Activated T-helper 17 cell treated with anti-CD3 and anti-CD28 coated beads, Interleukin-2, amount 50 U/mL, for 72 hours (primary cell): ENCODE measurements at regions not wholly inside any gene's neighbourhood (a gene's known extent, or its start where the extent isn't known, plus 50 kb on each side); places are given as distances from the start of the nearest gene placed in this dataset.
A peak's percentile ranks its signal among the peaks of the same experiment; 100 is the strongest.

Source experiments
- ATAC-seq: fragments of 150-1000 bp; cut with Tn5 transposase; replicated peaks from 2 replicates; pipeline ENCODE4 v1.10.0; 2021; ENCODE audit warnings: mild to moderate bottlenecking, moderate library complexity
- H3K27ac Mint-ChIP-seq: one replicate; pipeline ENCODE4 v1.8.0; 2022; ENCODE audit warnings: mixed read lengths
- H3K27me3 Mint-ChIP-seq: one replicate; pipeline ENCODE4 v1.8.0; 2022; ENCODE audit warnings: mixed read lengths
- H3K36me3 Mint-ChIP-seq: one replicate; pipeline ENCODE4 v1.8.0; 2022; ENCODE audit warnings: low read depth, mild to moderate bottlenecking, mixed read lengths
- H3K4me1 Mint-ChIP-seq: one replicate; pipeline ENCODE4 v1.8.0; 2022; ENCODE audit warnings: mixed read lengths
- H3K4me3 Mint-ChIP-seq: one replicate; pipeline ENCODE4 v1.8.0; 2022; ENCODE audit warnings: mild to moderate bottlenecking, mixed read lengths
- H3K9me3 Mint-ChIP-seq: one replicate; pipeline ENCODE4 v1.8.0; 2022; ENCODE audit warnings: mixed read lengths

DNA sequence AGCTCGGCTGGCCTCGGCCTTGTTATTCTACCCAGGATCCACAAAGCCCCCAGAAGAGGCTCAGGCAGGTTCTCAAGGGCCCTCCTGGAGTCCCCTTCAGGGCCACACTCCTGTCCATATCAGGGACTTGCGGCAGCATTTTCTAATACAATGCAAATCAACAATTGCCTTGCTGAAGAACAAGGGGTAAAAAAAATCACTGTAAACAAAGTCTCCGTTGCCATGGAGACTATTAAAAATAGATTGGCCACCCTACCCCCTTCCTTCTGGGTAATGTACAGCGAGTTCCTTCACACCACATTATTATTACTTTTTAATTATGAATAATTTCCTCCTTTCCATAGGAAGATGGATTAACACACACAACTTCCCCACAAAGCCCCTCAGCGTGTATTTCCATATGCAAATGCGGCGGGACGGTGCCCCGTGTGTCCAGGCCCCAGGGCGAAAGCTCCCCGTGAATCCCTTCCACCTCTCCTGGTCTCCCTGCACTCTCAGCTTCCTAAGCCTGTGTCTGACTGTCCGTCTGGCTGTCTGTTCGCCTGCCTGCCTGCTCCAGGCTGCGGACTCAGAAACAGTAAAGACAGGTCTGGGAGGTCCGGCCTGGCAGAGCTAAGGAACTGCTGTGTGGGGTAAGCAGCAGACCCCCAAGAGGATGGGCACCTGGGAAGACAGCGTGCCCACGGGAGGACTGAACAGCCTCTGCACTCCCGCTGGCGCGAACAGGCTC, 196.6 kb downstream of the RBFOX3 start:
- no peak overlapping the region for H3K27ac Mint-ChIP-seq
- no peaks in the 10 kb centered on the region for H3K36me3 Mint-ChIP-seq
- no peaks in the 10 kb centered on the region for H3K4me1 Mint-ChIP-seq
- H3K27me3 Mint-ChIP-seq = peaks cover 7% of the 10 kb centered on the region
- no peak overlapping the region for H3K4me3 Mint-ChIP-seq
- H3K9me3 Mint-ChIP-seq = no peaks in the 10 kb centered on the region
- ATAC-seq = no peak

DNA sequence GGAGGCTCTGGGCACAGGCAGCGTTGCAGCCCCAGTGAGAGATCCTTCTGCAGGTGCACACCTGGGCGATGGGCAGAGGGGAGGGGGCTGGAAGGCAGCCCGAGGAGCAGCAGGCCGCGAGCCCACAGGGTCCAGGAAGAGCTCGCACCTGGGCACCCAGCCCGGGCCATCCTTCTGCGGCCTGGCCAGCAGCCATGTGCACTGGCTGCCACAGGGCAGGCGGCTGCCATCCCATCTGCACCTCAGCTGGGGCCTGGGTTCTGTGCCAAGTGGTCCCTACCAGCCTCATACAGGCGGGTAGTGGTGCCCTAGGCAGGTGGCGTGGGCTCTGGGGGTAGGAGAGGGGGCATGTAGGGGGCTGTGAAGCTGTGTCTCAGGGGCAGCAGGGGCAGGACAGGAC, 197.2 kb downstream of the RBFOX3 start:
- Mint-ChIP-seq H3K27me3 (peaks cover 7% of the 10 kb centered on the region), H3K36me3 (no peaks in the 10 kb centered on the region), H3K9me3 (no peaks in the 10 kb centered on the region), H3K4me3 (no peak overlapping the region), H3K4me1 (no peaks in the 10 kb centered on the region), H3K27ac (no peak overlapping the region)
- no peak for ATAC-seq

DNA sequence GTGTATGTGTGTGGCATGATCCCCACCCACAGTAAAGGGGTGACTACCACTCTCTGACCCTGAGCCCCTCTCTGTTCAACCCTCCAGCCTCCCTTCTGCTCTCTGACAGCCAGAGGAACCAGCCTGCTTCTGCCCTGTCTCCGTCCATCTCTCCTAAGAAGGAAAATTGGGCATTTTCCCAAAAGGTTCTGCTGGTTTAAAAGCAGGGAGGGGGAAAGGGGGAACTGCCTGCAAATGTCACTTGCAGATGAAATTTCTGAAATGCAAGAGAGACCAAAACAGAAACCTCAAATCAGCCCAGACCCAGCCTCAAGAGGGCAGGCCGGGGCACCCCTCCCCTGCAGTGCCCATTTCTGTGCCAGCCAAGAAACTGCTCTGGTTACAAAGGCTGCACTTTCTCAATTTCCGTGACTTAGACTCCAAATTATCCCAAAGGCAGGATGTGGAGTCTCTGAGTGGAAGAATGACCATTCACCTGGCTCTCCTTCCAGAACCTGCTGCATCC, 197.9 kb downstream of the RBFOX3 start:
- Mint-ChIP-seq H3K4me3 (no peak overlapping the region), H3K27me3 (peaks cover 6% of the 10 kb centered on the region), H3K9me3 (no peaks in the 10 kb centered on the region), H3K4me1 (no peaks in the 10 kb centered on the region), H3K27ac (no peak overlapping the region), H3K36me3 (no peaks in the 10 kb centered on the region)
- ATAC-seq = no peak

DNA sequence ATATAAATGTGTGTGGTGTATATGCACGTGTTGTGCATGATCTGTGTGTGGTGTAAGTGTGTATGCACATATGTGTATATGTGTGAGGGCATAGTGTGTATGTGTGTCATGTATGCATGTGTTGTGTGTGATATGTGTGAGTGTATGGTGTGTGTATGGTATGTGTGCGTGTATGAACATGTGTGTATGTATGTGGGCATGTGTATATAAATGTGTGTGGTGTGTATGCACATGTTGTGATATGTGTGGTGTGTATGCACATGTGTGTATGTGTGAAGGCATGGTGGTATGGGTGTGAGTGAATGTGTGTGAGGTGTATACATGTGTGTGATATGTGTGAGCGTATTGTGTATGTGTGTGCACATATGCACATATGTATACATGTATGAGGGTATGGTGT, 198.7 kb downstream of the RBFOX3 start:
- Mint-ChIP-seq H3K4me3 (no peak overlapping the region), H3K9me3 (no peaks in the 10 kb centered on the region), H3K36me3 (no peaks in the 10 kb centered on the region), H3K27me3 (peaks cover 12% of the 10 kb centered on the region), H3K27ac (no peak overlapping the region), H3K4me1 (no peaks in the 10 kb centered on the region)
- ATAC-seq = no peak

DNA sequence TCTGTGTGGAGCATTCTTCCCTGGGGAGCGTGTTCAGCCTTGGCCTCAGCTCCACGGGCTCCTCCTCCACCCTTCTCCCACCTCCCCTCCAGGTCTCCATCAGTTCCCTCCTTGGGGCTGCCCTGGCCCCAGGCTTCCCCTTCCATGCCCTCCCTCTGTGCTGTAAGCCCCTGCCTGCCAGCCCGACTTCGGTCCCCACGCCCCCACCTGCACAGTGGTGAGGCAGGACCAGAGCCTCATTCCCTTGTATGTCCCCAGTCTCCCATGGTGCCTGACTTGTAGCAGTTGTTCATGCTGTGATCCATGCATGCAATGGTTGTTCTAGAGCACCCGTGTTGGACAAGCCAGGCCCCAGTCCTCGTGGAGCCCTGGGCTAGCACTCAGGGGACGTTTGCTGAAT, 199.4 kb downstream of the RBFOX3 start:
- H3K27me3 Mint-ChIP-seq = peaks cover 18% of the 10 kb centered on the region
- no peak overlapping the region for H3K27ac Mint-ChIP-seq
- no peak overlapping the region for H3K4me3 Mint-ChIP-seq
- H3K36me3 Mint-ChIP-seq = no peaks in the 10 kb centered on the region
- no peak for ATAC-seq
- no peaks in the 10 kb centered on the region for H3K4me1 Mint-ChIP-seq
- H3K9me3 Mint-ChIP-seq = no peaks in the 10 kb centered on the region

DNA sequence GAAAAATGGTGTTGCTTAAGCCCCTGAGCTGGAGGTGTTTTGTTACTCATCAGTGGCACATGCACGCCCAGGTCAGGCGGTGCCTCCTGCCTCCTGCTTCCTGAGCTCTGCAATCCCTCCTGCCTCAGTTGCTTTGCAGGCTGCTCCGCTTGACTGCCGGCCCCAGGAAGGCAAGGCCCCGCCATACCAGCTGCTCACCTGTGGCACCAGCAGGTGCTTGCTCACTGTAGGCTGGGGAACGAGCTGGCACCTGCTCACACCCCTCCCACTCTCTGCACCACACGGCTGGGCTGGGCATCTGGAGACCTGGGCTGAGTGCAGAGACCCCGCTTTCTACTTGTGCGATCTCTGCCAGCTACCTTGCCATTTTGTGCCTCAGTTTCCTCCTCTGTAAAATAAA, 200.2 kb downstream of the RBFOX3 start:
- no peaks in the 10 kb centered on the region for H3K36me3 Mint-ChIP-seq
- H3K4me3 Mint-ChIP-seq = no peak overlapping the region
- no peak for ATAC-seq
- no peaks in the 10 kb centered on the region for H3K4me1 Mint-ChIP-seq
- H3K27ac Mint-ChIP-seq = no peak overlapping the region
- H3K9me3 Mint-ChIP-seq = no peaks in the 10 kb centered on the region
- peaks cover 25% of the 10 kb centered on the region for H3K27me3 Mint-ChIP-seq

DNA sequence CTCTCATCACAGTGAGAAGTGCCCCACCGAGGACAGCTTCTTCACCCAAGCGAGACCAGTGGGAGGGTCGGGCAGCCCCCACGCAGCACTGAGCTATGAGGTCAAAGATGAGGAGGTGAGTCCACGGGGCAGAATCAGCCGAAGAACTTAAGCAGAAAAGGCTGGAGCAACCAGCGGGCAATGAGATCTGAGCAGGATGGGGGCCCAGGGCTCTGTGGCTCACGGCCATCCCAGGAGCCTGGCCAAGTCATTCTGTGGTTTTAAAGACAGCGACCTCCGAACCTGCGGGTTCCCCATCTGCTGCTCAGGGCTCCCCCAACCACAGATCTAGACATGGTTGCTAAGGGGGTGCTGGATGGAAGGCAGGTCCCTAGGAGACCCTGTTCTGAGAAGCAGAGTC, 202.6 kb downstream of the RBFOX3 start:
- Mint-ChIP-seq H3K4me1 (no peaks in the 10 kb centered on the region), H3K27ac (no peak overlapping the region), H3K4me3 (no peak overlapping the region), H3K36me3 (no peaks in the 10 kb centered on the region), H3K27me3 (peaks cover 32% of the 10 kb centered on the region), H3K9me3 (no peaks in the 10 kb centered on the region)
- no peak for ATAC-seq

DNA sequence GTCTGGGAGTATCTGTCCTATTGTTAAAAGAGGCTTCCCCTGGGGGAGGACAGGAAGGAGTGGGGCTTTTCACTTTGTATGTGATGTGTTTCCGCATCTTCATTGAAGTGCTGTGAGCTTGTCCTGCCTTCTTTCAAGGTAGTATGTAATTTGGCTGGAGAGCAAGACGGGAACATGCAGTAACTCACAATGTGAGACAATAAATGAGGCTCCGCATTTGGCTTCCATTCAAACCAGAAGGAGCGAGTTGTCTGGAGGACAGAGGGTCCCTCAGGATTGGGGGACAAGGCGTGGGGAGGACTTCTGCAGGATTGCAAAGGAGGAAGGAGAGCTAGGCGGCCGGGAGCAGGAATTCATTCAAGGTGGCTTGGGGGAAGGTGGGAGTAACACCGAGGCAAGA, 203.5 kb downstream of the RBFOX3 start:
- Mint-ChIP-seq H3K9me3 (no peaks in the 10 kb centered on the region), H3K4me3 (no peak overlapping the region), H3K27ac (no peak overlapping the region), H3K36me3 (no peaks in the 10 kb centered on the region), H3K27me3 (peaks cover 32% of the 10 kb centered on the region), H3K4me1 (no peaks in the 10 kb centered on the region)
- no peak for ATAC-seq

DNA sequence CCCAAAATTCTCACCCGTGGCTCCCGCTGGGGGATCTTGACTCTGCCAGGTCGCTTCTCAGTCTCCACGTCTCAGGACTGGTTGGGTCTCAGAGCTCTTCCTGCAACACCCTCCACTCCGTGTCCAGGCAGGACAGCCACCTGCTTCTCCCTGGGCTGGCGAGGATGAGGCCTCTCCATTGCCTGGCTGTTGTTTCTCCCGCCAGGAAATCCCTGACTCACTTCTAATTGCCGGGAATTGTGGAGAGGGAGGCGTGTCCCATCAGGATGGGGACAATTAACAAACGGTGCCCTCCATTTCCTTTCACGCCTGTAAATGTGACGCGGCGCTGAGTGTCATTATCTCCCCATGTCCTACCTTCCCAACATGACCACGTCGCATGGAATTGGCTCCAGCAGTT, 204.5 kb downstream of the RBFOX3 start:
- no peaks in the 10 kb centered on the region for H3K9me3 Mint-ChIP-seq
- ATAC-seq = no peak
- peaks cover 33% of the 10 kb centered on the region for H3K27me3 Mint-ChIP-seq
- H3K36me3 Mint-ChIP-seq = no peaks in the 10 kb centered on the region
- peaks cover 2% of the 10 kb centered on the region for H3K4me1 Mint-ChIP-seq
- no peak overlapping the region for H3K27ac Mint-ChIP-seq
- H3K4me3 Mint-ChIP-seq = no peak overlapping the region

DNA sequence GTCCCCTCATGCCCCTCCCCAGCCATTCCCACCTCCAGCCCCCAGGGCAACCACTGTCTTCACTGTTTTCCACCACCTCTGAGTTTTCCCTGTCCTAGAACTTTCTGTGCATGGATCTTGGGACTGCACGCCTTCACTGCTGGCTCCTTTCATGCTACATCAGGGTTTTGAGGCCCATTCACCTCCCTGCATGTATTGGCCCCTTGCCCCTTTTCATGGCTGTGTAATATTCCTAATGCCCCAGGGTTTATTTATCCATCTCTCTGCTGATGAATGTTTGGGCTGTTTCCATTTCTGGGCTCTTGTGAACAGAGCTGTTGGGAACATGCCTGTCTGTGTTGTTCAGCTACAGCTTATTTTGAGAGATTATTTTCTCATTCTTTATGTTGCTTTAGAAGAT, 205.0 kb downstream of the RBFOX3 start:
- Mint-ChIP-seq H3K27me3 (peaks cover 38% of the 10 kb centered on the region), H3K9me3 (no peaks in the 10 kb centered on the region), H3K4me1 (peaks cover 7% of the 10 kb centered on the region), H3K4me3 (no peak overlapping the region), H3K36me3 (no peaks in the 10 kb centered on the region), H3K27ac (no peak overlapping the region)
- ATAC-seq = no peak

DNA sequence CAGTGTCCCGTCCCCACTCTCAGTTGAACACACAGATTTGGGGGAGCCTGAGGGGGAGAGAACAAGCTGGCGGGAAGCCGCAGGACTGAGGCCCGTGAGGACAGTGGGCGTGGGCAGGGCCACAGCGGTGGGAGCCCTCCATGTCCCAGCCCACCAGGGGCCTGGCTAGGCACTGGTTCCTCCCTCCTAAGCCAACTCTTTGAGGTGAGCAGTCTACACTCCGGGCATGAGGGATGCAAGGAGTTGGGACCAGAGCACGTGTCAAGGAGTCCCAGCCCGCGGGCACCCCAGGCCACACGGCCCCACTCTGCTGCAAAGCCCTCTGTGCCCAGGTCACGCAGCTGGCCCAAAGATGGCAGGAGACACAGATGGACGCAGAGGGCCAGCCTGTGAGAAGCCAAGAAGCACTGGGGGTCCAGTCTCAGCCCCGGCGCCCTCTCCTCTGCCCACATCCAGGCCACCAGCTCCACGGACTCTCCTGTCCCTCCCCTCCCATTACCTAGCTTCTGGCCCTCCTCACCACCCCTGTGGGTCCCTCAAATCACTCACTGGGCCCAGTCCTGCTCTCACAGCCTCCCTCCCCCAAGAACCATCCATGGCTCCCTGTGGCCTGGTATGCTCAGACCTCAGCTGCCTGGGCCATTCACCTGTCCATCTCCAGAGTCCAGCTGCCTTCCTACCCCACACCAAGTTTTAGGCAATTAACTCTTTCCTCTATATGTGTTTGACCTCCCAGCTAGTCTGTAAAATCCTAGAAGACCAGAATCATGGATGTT, 206.5 kb downstream of the RBFOX3 start:
- peaks cover 42% of the 10 kb centered on the region for H3K27me3 Mint-ChIP-seq
- H3K36me3 Mint-ChIP-seq = no peaks in the 10 kb centered on the region
- H3K9me3 Mint-ChIP-seq = no peaks in the 10 kb centered on the region
- H3K4me1 Mint-ChIP-seq = peaks cover 13% of the 10 kb centered on the region
- no peak overlapping the region for H3K27ac Mint-ChIP-seq
- no peak for ATAC-seq
- H3K4me3 Mint-ChIP-seq = no peak overlapping the region

DNA sequence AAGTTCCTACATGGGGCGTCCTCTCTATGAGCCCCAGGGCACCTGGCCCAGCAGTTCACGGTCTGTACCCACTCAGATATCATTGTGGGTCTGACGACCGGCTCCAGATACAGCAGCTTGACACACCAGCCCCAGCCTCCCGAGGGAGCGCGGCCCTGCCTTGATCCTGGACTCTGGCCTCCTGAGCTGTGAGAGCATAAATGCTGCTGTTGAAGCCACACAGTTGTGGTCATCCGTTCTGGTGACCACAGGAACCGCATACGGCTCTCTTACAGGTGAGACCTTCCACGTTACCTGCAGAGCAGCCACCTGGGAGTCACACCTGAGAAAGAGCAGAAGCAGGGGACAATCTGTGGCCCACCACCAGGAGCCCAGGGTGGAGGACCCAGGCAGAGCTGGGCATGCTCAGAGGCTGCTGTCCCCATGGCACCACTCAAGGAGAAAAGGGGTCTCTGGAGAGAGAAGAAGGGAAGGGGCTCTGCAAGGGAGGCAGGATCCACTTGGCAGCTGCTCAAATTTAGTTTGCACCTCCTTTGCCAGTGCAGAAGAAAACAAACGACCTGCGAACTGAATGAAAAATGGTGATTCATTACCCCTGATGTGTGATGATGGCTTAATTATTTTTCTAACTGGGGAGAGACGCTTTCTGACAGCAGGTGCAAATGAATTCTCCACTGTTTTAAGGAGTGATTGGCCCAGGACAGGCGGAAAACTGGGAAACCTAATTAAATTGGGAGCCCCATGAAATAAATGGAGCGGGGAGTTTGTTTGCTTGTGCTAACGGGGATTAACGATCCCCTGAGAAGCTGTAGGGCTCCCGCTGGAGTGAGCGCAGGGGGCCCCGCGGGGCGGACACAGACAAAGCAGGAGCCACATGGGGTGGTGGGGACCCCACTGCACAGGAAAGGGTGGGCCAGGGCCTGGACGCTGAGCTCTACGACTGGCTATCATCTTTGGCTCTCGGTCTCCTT, 208.9 kb downstream of the RBFOX3 start:
- Mint-ChIP-seq H3K4me3 (peak overlapping the region; percentile 79), H3K27me3 (peaks cover 39% of the 10 kb centered on the region), H3K4me1 (peaks cover 13% of the 10 kb centered on the region), H3K27ac (no peak overlapping the region), H3K9me3 (no peaks in the 10 kb centered on the region), H3K36me3 (no peaks in the 10 kb centered on the region)
- ATAC-seq = no peak

DNA sequence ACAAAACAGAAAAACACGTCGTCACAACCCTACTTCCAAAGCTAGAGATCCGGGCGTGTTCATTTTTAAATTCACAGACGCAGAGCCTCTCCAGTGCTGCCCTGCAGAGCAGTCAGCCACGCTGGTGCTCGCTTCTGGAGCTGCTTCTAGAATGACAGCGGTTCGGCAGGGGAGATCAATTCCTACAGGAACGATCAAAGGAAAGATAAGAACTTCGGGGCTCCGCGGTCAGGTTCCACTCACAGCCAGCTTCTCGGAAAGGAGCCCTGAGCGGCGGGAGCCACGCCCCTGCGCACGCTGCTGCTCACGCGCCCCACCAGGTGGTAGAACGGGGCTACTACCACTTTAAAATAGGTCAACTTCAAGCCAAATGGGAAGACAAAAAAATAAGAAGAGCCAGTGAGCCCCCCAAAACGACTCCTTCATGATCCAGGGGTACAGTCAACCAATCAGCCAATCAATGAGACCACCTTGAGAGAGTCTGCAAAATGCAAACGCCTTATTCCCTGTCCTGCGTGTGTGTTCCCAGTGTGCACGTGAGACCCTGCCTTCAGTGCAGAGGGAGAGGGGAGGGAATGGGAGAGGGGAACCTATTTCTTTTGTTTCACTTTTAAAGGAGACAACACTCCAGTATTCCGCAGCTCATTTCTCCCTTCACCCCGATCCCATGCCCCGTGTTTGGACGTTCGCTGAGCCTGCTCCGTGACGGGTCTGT, 209.7 kb downstream of the RBFOX3 start:
- H3K9me3 Mint-ChIP-seq = no peaks in the 10 kb centered on the region
- ATAC-seq = peak; percentile 91
- peaks cover 13% of the 10 kb centered on the region for H3K4me1 Mint-ChIP-seq
- no peaks in the 10 kb centered on the region for H3K36me3 Mint-ChIP-seq
- H3K27me3 Mint-ChIP-seq = peaks cover 32% of the 10 kb centered on the region
- H3K4me3 Mint-ChIP-seq = peak overlapping the region; percentile 79
- peak overlapping the region; percentile 75 for H3K27ac Mint-ChIP-seq

DNA sequence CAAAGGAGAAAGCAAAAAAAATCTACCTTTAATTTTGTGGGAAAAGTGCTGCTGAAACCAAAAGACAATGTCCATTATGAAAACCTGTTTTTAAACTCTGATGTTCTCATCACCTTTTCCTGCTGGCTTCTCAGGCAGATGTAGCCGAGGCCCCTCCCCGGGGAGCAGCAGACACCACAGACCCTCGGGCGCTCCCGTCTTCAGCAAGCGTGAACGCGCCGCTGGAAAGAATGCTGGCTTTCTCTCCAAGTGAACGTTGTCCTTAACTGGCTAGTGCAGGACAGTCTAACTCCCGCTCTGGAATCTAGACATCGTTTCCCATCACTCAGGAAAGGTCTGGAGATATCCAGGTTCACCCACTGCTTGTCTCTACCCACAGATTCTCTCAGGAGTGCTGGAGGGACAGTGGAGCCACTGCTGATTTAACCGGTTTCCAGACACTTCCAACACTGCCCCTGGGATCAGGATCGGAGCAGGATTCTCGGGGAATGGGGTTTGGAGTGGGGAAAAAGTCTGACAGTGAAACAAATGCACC, 211.2 kb downstream of the RBFOX3 start:
- H3K4me3 Mint-ChIP-seq = no peak overlapping the region
- H3K27me3 Mint-ChIP-seq = peaks cover 24% of the 10 kb centered on the region
- H3K4me1 Mint-ChIP-seq = peaks cover 13% of the 10 kb centered on the region
- H3K36me3 Mint-ChIP-seq = no peaks in the 10 kb centered on the region
- no peaks in the 10 kb centered on the region for H3K9me3 Mint-ChIP-seq
- no peak overlapping the region for H3K27ac Mint-ChIP-seq
- ATAC-seq = no peak
